ENCODE measurements at regions not wholly inside any gene's neighbourhood (a gene's known extent, or its start where the extent isn't known, plus 50 kb on each side); places are given as distances from the start of the nearest gene placed in this dataset.

GRCh38 chr3:160061525-160061924 is 72.9 kb downstream of the IL12A start:
- BruUV-seq (replicated peaks): no TSS peak
- Histone ChIP-seq H3K36me3 (ENCODE audit: insufficient read depth, low read length) (no peaks in the 10 kb centered on the region), H3K9me3 (ENCODE audit: low read length) (no peaks in the 10 kb centered on the region), H3K9me2 (ENCODE audit: insufficient read depth, low read length) (no peaks in the 10 kb centered on the region), H2AFZ (ENCODE audit: low read length) (no peak overlapping the region), H3K4me1 (ENCODE audit: insufficient read depth, low read length, poor library complexity, severe bottlenecking) (no peaks in the 10 kb centered on the region), H4K20me1 (ENCODE audit: insufficient read depth, low read length) (no peaks in the 10 kb centered on the region), H3K4me2 (ENCODE audit: low read length) (no peak overlapping the region), H3K4me3 (ENCODE audit: low read depth, low read length, poor library complexity, severe bottlenecking) (no peak overlapping the region), H3K27ac (ENCODE audit: low read depth, low read length, poor library complexity, severe bottlenecking) (no peak overlapping the region), H3K79me2 (ENCODE audit: insufficient read depth, low read depth, low read length) (no peaks in the 10 kb centered on the region)
- intact Hi-C loops (cut with micrococcal nuclease; ENCODE audit: unreplicated experiment): no loop called here
- no peak for DNase-seq (ENCODE audit: low spot score)
- ChIA-PET POLR2A (interaction anchor here (0.6 kb wide), 1 partner anchor 14 kb away, joined by 3 read pairs; no protein-coding TSS in a partner anchor), CTCF (ENCODE audit: unreplicated experiment) (no interaction called here)
- TF ChIP-seq CTCF (conservative IDR thresholded peaks at IDR 0.05; ENCODE audit: low read length): no peak
- no peak for TF ChIP-seq EZH2phosphoT487 (IDR thresholded peaks at IDR 0.05; ENCODE audit: borderline replicate concordance, low read depth, low read length)

- Histone ChIP-seq H3K9me3 (ENCODE audit: low read length) (no peaks in the 10 kb centered on the region), H3K79me2 (ENCODE audit: insufficient read depth, low read depth, low read length) (no peaks in the 10 kb centered on the region), H3K4me2 (ENCODE audit: low read length) (no peak overlapping the region), H4K20me1 (ENCODE audit: insufficient read depth, low read length) (no peaks in the 10 kb centered on the region), H3K4me3 (ENCODE audit: low read depth, low read length, poor library complexity, severe bottlenecking) (no peak overlapping the region), H2AFZ (ENCODE audit: low read length) (no peak overlapping the region), H3K4me1 (ENCODE audit: insufficient read depth, low read length, poor library complexity, severe bottlenecking) (no peaks in the 10 kb centered on the region), H3K9me2 (ENCODE audit: insufficient read depth, low read length) (no peaks in the 10 kb centered on the region), H3K27ac (ENCODE audit: low read depth, low read length, poor library complexity, severe bottlenecking) (no peak overlapping the region), H3K36me3 (ENCODE audit: insufficient read depth, low read length) (no peaks in the 10 kb centered on the region)
- TF ChIP-seq EZH2phosphoT487 (IDR thresholded peaks at IDR 0.05; ENCODE audit: borderline replicate concordance, low read depth, low read length): no peak
- TF ChIP-seq CTCF (conservative IDR thresholded peaks at IDR 0.05; ENCODE audit: low read length): no peak
- no peak for DNase-seq (ENCODE audit: low spot score)
- BruUV-seq (replicated peaks): no TSS peak
- ChIA-PET CTCF (ENCODE audit: unreplicated experiment) (no interaction called here), POLR2A (interaction anchor here (0.7 kb wide), 1 partner anchor 128 kb away, joined by 3 read pairs; no protein-coding TSS in a partner anchor)
- intact Hi-C loops (cut with micrococcal nuclease; ENCODE audit: unreplicated experiment): no loop called here
Measured at GRCh38 chr3:160065282-160065681, 76.6 kb downstream of the IL12A start.

- Histone ChIP-seq H3K9me3 (ENCODE audit: low read length) (no peaks in the 10 kb centered on the region), H3K79me2 (ENCODE audit: insufficient read depth, low read depth, low read length) (no peaks in the 10 kb centered on the region), H4K20me1 (ENCODE audit: insufficient read depth, low read length) (no peaks in the 10 kb centered on the region), H3K4me3 (ENCODE audit: low read depth, low read length, poor library complexity, severe bottlenecking) (no peak overlapping the region), H3K36me3 (ENCODE audit: insufficient read depth, low read length) (no peaks in the 10 kb centered on the region), H2AFZ (ENCODE audit: low read length) (no peak overlapping the region), H3K9me2 (ENCODE audit: insufficient read depth, low read length) (no peaks in the 10 kb centered on the region), H3K27ac (ENCODE audit: low read depth, low read length, poor library complexity, severe bottlenecking) (no peak overlapping the region), H3K4me2 (ENCODE audit: low read length) (no peak overlapping the region), H3K4me1 (ENCODE audit: insufficient read depth, low read length, poor library complexity, severe bottlenecking) (no peaks in the 10 kb centered on the region)
- intact Hi-C loops (cut with micrococcal nuclease; ENCODE audit: unreplicated experiment): no loop called here
- BruUV-seq (replicated peaks): no TSS peak
- DNase-seq (ENCODE audit: low spot score): no peak
- ChIA-PET CTCF (ENCODE audit: unreplicated experiment) (no interaction called here), POLR2A (interaction anchor here (0.6 to 0.7 kb wide), 2 partner anchors 128 to 261 kb away, joined by 3 read pairs; no protein-coding TSS in a partner anchor)
- no peak for TF ChIP-seq EZH2phosphoT487 (IDR thresholded peaks at IDR 0.05; ENCODE audit: borderline replicate concordance, low read depth, low read length)
- no peak for TF ChIP-seq CTCF (conservative IDR thresholded peaks at IDR 0.05; ENCODE audit: low read length)
Measured at GRCh38 chr3:160065786-160066185, 77.2 kb downstream of the IL12A start.
